ENCODE measurements at regions not wholly inside any gene's neighbourhood (a gene's known extent, or its start where the extent isn't known, plus 50 kb on each side); places are given as distances from the start of the nearest gene placed in this dataset.
"Not testable (repeated sequence)": the region's sequence is repeated elsewhere in the genome, so short reads cannot be mapped to it uniquely, and the experiment has no call there.

GRCh38 chr3:132979606-132980005 is 58.6 kb upstream of the TMEM108 start:
- DNase-seq (ENCODE audit: low spot score): no peak
- H3K27me3 ChIP-seq (ENCODE audit: insufficient read depth, poor library complexity, severe bottlenecking): no peaks in the 10 kb centered on the region
- no peak for ATAC-seq (ENCODE audit: low read depth)
- H3K9me3 ChIP-seq (ENCODE audit: severe bottlenecking): no peaks in the 10 kb centered on the region
- H3K4me1 ChIP-seq (ENCODE audit: insufficient read depth, poor library complexity, severe bottlenecking): no peaks in the 10 kb centered on the region
- H3K27ac ChIP-seq (ENCODE audit: poor library complexity, severe bottlenecking): no peak overlapping the region
- H3K4me3 ChIP-seq (ENCODE audit: severe bottlenecking): no peak overlapping the region
- TF ChIP-seq CTCF (IDR thresholded peaks at IDR 0.05; ENCODE audit: poor library complexity, severe bottlenecking): no peak
- H3K36me3 ChIP-seq (ENCODE audit: low read depth): no peaks in the 10 kb centered on the region

GRCh38 chr3:132978946-132979345 is 59.2 kb upstream of the TMEM108 start:
- H3K27ac ChIP-seq (ENCODE audit: poor library complexity, severe bottlenecking); ATAC-seq (ENCODE audit: low read depth); H3K36me3 ChIP-seq (ENCODE audit: low read depth); H3K9me3 ChIP-seq (ENCODE audit: severe bottlenecking); DNase-seq (ENCODE audit: low spot score); H3K4me1 ChIP-seq (ENCODE audit: insufficient read depth, poor library complexity, severe bottlenecking); H3K4me3 ChIP-seq (ENCODE audit: severe bottlenecking); H3K27me3 ChIP-seq (ENCODE audit: insufficient read depth, poor library complexity, severe bottlenecking): not testable (repeated sequence)

GRCh38 chr3:132978464-132978863 is 59.7 kb upstream of the TMEM108 start:
- ATAC-seq (ENCODE audit: low read depth) (no peak), DNase-seq (ENCODE audit: low spot score) (no peak)
- Histone ChIP-seq H3K36me3 (ENCODE audit: low read depth) (no peaks in the 10 kb centered on the region), H3K27me3 (ENCODE audit: insufficient read depth, poor library complexity, severe bottlenecking) (no peaks in the 10 kb centered on the region), H3K9me3 (ENCODE audit: severe bottlenecking) (no peaks in the 10 kb centered on the region), H3K4me3 (ENCODE audit: severe bottlenecking) (no peak overlapping the region), H3K4me1 (ENCODE audit: insufficient read depth, poor library complexity, severe bottlenecking) (no peaks in the 10 kb centered on the region), H3K27ac (ENCODE audit: poor library complexity, severe bottlenecking) (no peak overlapping the region)
- TF ChIP-seq CTCF (IDR thresholded peaks at IDR 0.05; ENCODE audit: poor library complexity, severe bottlenecking): no peak

- no peak overlapping the region for H3K27ac ChIP-seq (ENCODE audit: poor library complexity, severe bottlenecking)
- no peaks in the 10 kb centered on the region for H3K9me3 ChIP-seq (ENCODE audit: severe bottlenecking)
- ATAC-seq (ENCODE audit: low read depth) (no peak), DNase-seq (ENCODE audit: low spot score) (no peak)
- no peaks in the 10 kb centered on the region for H3K4me1 ChIP-seq (ENCODE audit: insufficient read depth, poor library complexity, severe bottlenecking)
- TF ChIP-seq CTCF (IDR thresholded peaks at IDR 0.05; ENCODE audit: poor library complexity, severe bottlenecking): no peak
- no peaks in the 10 kb centered on the region for H3K36me3 ChIP-seq (ENCODE audit: low read depth)
- H3K27me3 ChIP-seq (ENCODE audit: insufficient read depth, poor library complexity, severe bottlenecking): no peaks in the 10 kb centered on the region
- no peak overlapping the region for H3K4me3 ChIP-seq (ENCODE audit: severe bottlenecking)
These were observed 64.1 kb upstream of the TMEM108 start for GRCh38 chr3:132974097-132974496.

GRCh38 chr3:132973441-132973840 is 64.8 kb upstream of the TMEM108 start:
- no peak for DNase-seq (ENCODE audit: low spot score)
- H3K4me1 ChIP-seq (ENCODE audit: insufficient read depth, poor library complexity, severe bottlenecking): no peaks in the 10 kb centered on the region
- no peaks in the 10 kb centered on the region for H3K36me3 ChIP-seq (ENCODE audit: low read depth)
- no peak overlapping the region for H3K4me3 ChIP-seq (ENCODE audit: severe bottlenecking)
- H3K27me3 ChIP-seq (ENCODE audit: insufficient read depth, poor library complexity, severe bottlenecking): no peaks in the 10 kb centered on the region
- ATAC-seq (ENCODE audit: low read depth): no peak
- no peaks in the 10 kb centered on the region for H3K9me3 ChIP-seq (ENCODE audit: severe bottlenecking)
- TF ChIP-seq CTCF (IDR thresholded peaks at IDR 0.05; ENCODE audit: poor library complexity, severe bottlenecking): no peak
- no peak overlapping the region for H3K27ac ChIP-seq (ENCODE audit: poor library complexity, severe bottlenecking)

All from RWPE2 (cell line).